T-cell (primary cell): ENCODE measurements at regions not wholly inside any gene's neighbourhood (a gene's known extent, or its start where the extent isn't known, plus 50 kb on each side); places are given as distances from the start of the nearest gene placed in this dataset.
"Not testable (repeated sequence)": the region's sequence is repeated elsewhere in the genome, so short reads cannot be mapped to it uniquely, and the experiment has no call there.

Source experiments
- ATAC-seq, 4 experiments: fragments of 200-7000 bp in 3 of 4; fragments of 150-1000 bp in 1 of 4; cut with Tn5 transposase; replicated peaks in 1 of 4; 1 replicate in 3 of 4; 2 replicates in 1 of 4; pipeline ENCODE4 v1.10.0; 2021; ENCODE audit warnings: moderate library complexity in 3 of 4, mild to moderate bottlenecking in 2 of 4, moderate number of reproducible peaks in 1 of 4
- CTCF ChIA-PET, 2 donors: fragments of 300-600 bp; sonication (Branson Sonifier 250); formaldehyde crosslinking; loops; one replicate each; lab custom pipeline; 2022; ENCODE audit warnings: antibody characterized with exemption in 2 of 2; lab: Charles Lee
- POLR2A ChIA-PET, 2 donors: fragments of 300-600 bp; sonication (Branson Sonifier 250); formaldehyde crosslinking; loops; one replicate each; lab custom pipeline; 2022; ENCODE audit warnings: antibody characterized with exemption in 2 of 2; lab: Charles Lee
- DNase-seq, 35 experiments: peaks; one replicate each; pipeline versions ENCODE4 v3.0.0 to v3.0.0-alpha.2; 2013 to 2023
- H3K27ac ChIP-seq: one replicate; pipeline ENCODE4 v1.5.1; 2013; ENCODE audit warnings: low read length
- H3K27me3 ChIP-seq, 2 experiments: replicated peaks in 1 of 2; 1 replicate in 1 of 2; 2 replicates in 1 of 2; pipeline versions ENCODE4 v1.6.1 to v1.7.0; 2013; ENCODE audit warnings: low read length in 1 of 2, mixed read lengths in 1 of 2; ENCODE audit not compliant: control insufficient read depth in 2 of 2, insufficient read depth in 2 of 2; ENCODE audit errors: extremely low read depth in 1 of 2
- H3K36me3 ChIP-seq, 2 donors: 1 replicate in 1 of 2; 2 replicates in 1 of 2; pipeline versions ENCODE4 v1.6.1 to v1.7.0; 2013; ENCODE audit warnings: low read length in 1 of 2; ENCODE audit not compliant: control insufficient read depth in 2 of 2, insufficient read depth in 1 of 2; ENCODE audit errors: extremely low read depth in 1 of 2
- H3K4me1 ChIP-seq, 2 experiments: 1 replicate in 1 of 2; 2 replicates in 1 of 2; pipeline versions ENCODE4 v1.6.1 to v1.7.0; 2013; ENCODE audit warnings: low read length in 2 of 2, mixed read lengths in 1 of 2; ENCODE audit not compliant: insufficient read depth in 2 of 2, control insufficient read depth in 1 of 2; ENCODE audit errors: extremely low read depth in 1 of 2
- H3K4me3 ChIP-seq, 2 donors: 1 replicate in 1 of 2; 2 replicates in 1 of 2; pipeline versions ENCODE4 v1.5.1 to v1.7.0; 2013; ENCODE audit warnings: mild to moderate bottlenecking in 2 of 2, low read length in 1 of 2, moderate library complexity in 1 of 2; ENCODE audit not compliant: control insufficient read depth in 1 of 2; ENCODE audit errors: extremely low read depth in 1 of 2
- H3K9me3 ChIP-seq: 2 replicates; pipeline ENCODE4 v1.7.0; 2013
- H3K27ac Mint-ChIP-seq, 2 donors: one replicate each; pipeline ENCODE4 v1.8.0; 2020 to 2021; ENCODE audit warnings: mild to moderate bottlenecking in 2 of 2, mixed read lengths in 2 of 2
- H3K27me3 Mint-ChIP-seq, 2 donors: one replicate each; pipeline ENCODE4 v1.8.0; 2021 to 2022; ENCODE audit warnings: mixed read lengths in 2 of 2
- H3K36me3 Mint-ChIP-seq: one replicate; pipeline ENCODE4 v1.8.0; 2021; ENCODE audit warnings: mixed read lengths
- H3K4me1 Mint-ChIP-seq, 3 donors: one replicate each; pipeline ENCODE4 v1.8.0; 2020 to 2022; ENCODE audit warnings: mixed read lengths in 3 of 3, mild to moderate bottlenecking in 1 of 3
- H3K4me3 Mint-ChIP-seq, 3 donors: one replicate each; pipeline ENCODE4 v1.8.0; 2020 to 2022; ENCODE audit warnings: mild to moderate bottlenecking in 3 of 3, mixed read lengths in 3 of 3, moderate library complexity in 3 of 3
- H3K9me3 Mint-ChIP-seq, 3 donors: one replicate each; pipeline ENCODE4 v1.8.0; 2020 to 2022; ENCODE audit warnings: mixed read lengths in 3 of 3
- WGBS: methylation state at CpG from one replicate; pipeline ENCODE4 v1.1.5; 2013; ENCODE audit warnings: missing lambda C conversion rate; ENCODE audit not compliant: insufficient coverage; 5-methylcytosine and 5-hydroxymethylcytosine counted together

GRCh38 chr5:163170161-163170560 lies 267.2 kb upstream of the CCNG1 start:
- H3K36me3 Mint-ChIP-seq, POLR2A ChIA-PET, H3K4me3 ChIP-seq, H3K36me3 ChIP-seq, H3K27me3 Mint-ChIP-seq, H3K27me3 ChIP-seq, H3K9me3 ChIP-seq, H3K27ac ChIP-seq, H3K27ac Mint-ChIP-seq, ATAC-seq, CTCF ChIA-PET, H3K4me1 ChIP-seq, H3K4me1 Mint-ChIP-seq, DNase-seq, H3K4me3 Mint-ChIP-seq: not testable (repeated sequence)
- H3K9me3 Mint-ChIP-seq, result peaks cover 5 to 24% (median 21%) of the 10 kb centered on the region in 3 donors
- WGBS, result no CpG with 5 or more reads among the region's 3 CpGs

- ATAC-seq, result no peak
- Histone ChIP-seq H3K27me3 (no peaks in the 10 kb centered on the region), H3K4me3 (no peak overlapping the region), H3K36me3 (no peaks in the 10 kb centered on the region), H3K9me3 (no peaks in the 10 kb centered on the region), H3K27ac (no peak overlapping the region), H3K4me1 (no peaks in the 10 kb centered on the region)
- H3K36me3 Mint-ChIP-seq, result no peaks in the 10 kb centered on the region
- peaks cover 0 to 17% (median 14%) of the 10 kb centered on the region in 3 donors for H3K9me3 Mint-ChIP-seq
- no peak overlapping the region for H3K4me3 Mint-ChIP-seq
- DNase-seq, result no peak
- H3K27me3 Mint-ChIP-seq, result no peaks in the 10 kb centered on the region
- H3K4me1 Mint-ChIP-seq, result no peaks in the 10 kb centered on the region
- WGBS, result no CpG with 5 or more reads among the region's 1 CpG
- H3K27ac Mint-ChIP-seq, result no peak overlapping the region
- ChIA-PET CTCF (no interaction called here), POLR2A (no interaction called here)
These were observed 264.7 kb upstream of the CCNG1 start for GRCh38 chr5:163172540-163173338.

- Histone ChIP-seq H3K27me3 (no peaks in the 10 kb centered on the region), H3K4me3 (no peak overlapping the region), H3K4me1 (no peaks in the 10 kb centered on the region), H3K36me3 (no peaks in the 10 kb centered on the region), H3K27ac (no peak overlapping the region), H3K9me3 (no peaks in the 10 kb centered on the region)
- ChIA-PET CTCF (no interaction called here), POLR2A (no interaction called here)
- DNase-seq, result no peak
- Mint-ChIP-seq H3K4me3 (no peak overlapping the region), H3K27me3 (no peaks in the 10 kb centered on the region), H3K9me3 (peaks cover 4 to 7% (median 6%) of the 10 kb centered on the region in 3 donors), H3K27ac (no peak overlapping the region), H3K36me3 (no peaks in the 10 kb centered on the region), H3K4me1 (no peaks in the 10 kb centered on the region)
- no peak for ATAC-seq
- no CpG with 5 or more reads among the region's 3 CpGs for whole genome bisulfite sequencing
These were observed 259.4 kb upstream of the CCNG1 start for GRCh38 chr5:163177971-163178370.

- WGBS, result 91% methylated on average over 1 of the region's 4 CpGs
- Histone ChIP-seq H3K4me3 (no peak overlapping the region), H3K9me3 (no peaks in the 10 kb centered on the region), H3K27me3 (no peaks in the 10 kb centered on the region), H3K36me3 (no peaks in the 10 kb centered on the region), H3K4me1 (no peaks in the 10 kb centered on the region), H3K27ac (no peak overlapping the region)
- ChIA-PET CTCF (no interaction called here), POLR2A (no interaction called here)
- Mint-ChIP-seq H3K36me3 (no peaks in the 10 kb centered on the region), H3K4me3 (no peak overlapping the region), H3K27me3 (no peaks in the 10 kb centered on the region), H3K9me3 (peaks cover 3 to 12% (median 8%) of the 10 kb centered on the region in 3 donors), H3K4me1 (no peaks in the 10 kb centered on the region), H3K27ac (no peak overlapping the region)
- DNase-seq (no peak), ATAC-seq (no peak)
These were observed 252.1 kb upstream of the CCNG1 start for GRCh38 chr5:163185315-163185714.

GRCh38 chr5:163189023-163189553 lies 248.3 kb upstream of the CCNG1 start:
- Histone ChIP-seq H3K4me3 (no peak overlapping the region), H3K9me3 (no peaks in the 10 kb centered on the region), H3K27me3 (no peaks in the 10 kb centered on the region), H3K4me1 (no peaks in the 10 kb centered on the region), H3K27ac (no peak overlapping the region), H3K36me3 (no peaks in the 10 kb centered on the region)
- H3K4me3 Mint-ChIP-seq, result no peak overlapping the region
- no peak overlapping the region for H3K27ac Mint-ChIP-seq
- H3K36me3 Mint-ChIP-seq, result no peaks in the 10 kb centered on the region
- ChIA-PET CTCF (interaction anchor here in 1 of 2 donors (0.5 kb wide), 1 partner anchor 1472 kb away, joined by 3 read pairs; no protein-coding TSS in a partner anchor), POLR2A (interaction anchor here in 1 of 2 donors (0.5 kb wide), 1 partner anchor 26 kb away, joined by 3 read pairs; no protein-coding TSS in a partner anchor)
- DNase-seq (no peak), ATAC-seq (no peak)
- no CpG with 5 or more reads among the region's 2 CpGs for WGBS
- no peaks in the 10 kb centered on the region for H3K27me3 Mint-ChIP-seq
- no peaks in the 10 kb centered on the region for H3K4me1 Mint-ChIP-seq
- peaks cover 6 to 11% (median 7%) of the 10 kb centered on the region in 3 donors for H3K9me3 Mint-ChIP-seq

DNA sequence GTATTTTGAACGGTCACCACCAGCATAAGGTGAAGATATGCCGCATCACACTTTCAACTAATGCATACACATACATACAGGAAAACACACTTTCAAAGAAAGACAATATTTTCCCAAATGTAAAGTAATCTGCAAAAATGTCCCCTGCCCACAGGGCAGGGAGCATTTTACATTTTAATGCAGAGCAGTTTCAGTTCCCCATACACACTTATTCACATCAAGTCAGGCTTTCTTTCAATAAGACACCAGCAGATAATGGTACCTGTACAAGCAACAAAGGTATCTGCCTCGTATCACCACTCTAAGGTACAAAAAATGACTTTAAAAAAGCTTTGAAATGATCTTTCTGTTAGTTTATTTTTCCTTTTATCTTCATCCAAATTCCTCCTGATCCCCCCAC lies 247.1 kb upstream of the CCNG1 start:
- Histone ChIP-seq H3K4me1 (no peaks in the 10 kb centered on the region), H3K36me3 (no peaks in the 10 kb centered on the region), H3K27ac (no peak overlapping the region), H3K9me3 (no peaks in the 10 kb centered on the region), H3K27me3 (no peaks in the 10 kb centered on the region), H3K4me3 (no peak overlapping the region)
- no peak overlapping the region for H3K4me3 Mint-ChIP-seq
- no peak overlapping the region for H3K27ac Mint-ChIP-seq
- POLR2A ChIA-PET, result no interaction called here
- CTCF ChIA-PET, result no interaction called here
- no peaks in the 10 kb centered on the region for H3K4me1 Mint-ChIP-seq
- ATAC-seq, result no peak
- WGBS, result 94% methylated on average over 2 of the region's 3 CpGs
- DNase-seq, result no peak
- H3K9me3 Mint-ChIP-seq, result peaks cover 7 to 20% (median 10%) of the 10 kb centered on the region in 3 donors
- no peaks in the 10 kb centered on the region for H3K27me3 Mint-ChIP-seq
- H3K36me3 Mint-ChIP-seq, result no peaks in the 10 kb centered on the region
